ENCODE measurements at regions not wholly inside any gene's neighbourhood (a gene's known extent, or its start where the extent isn't known, plus 50 kb on each side); places are given as distances from the start of the nearest gene placed in this dataset.

- H3K4me1 Mint-ChIP-seq (ENCODE audit: low read depth) = no peaks in the 10 kb centered on the region
- H3K27ac Mint-ChIP-seq = no peak overlapping the region
- DNase-seq (ENCODE audit: low spot score) = no peak
- H3K36me3 Mint-ChIP-seq (ENCODE audit: low read depth) = no peaks in the 10 kb centered on the region
- no peak overlapping the region for H3K4me3 Mint-ChIP-seq
- H3K9me3 Mint-ChIP-seq = no peaks in the 10 kb centered on the region
- H3K27me3 Mint-ChIP-seq (ENCODE audit: low read depth) = no peaks in the 10 kb centered on the region
Observed at GRCh38 chr3:181764544-181764943, 52.8 kb downstream of the SOX2 start.

DNA sequence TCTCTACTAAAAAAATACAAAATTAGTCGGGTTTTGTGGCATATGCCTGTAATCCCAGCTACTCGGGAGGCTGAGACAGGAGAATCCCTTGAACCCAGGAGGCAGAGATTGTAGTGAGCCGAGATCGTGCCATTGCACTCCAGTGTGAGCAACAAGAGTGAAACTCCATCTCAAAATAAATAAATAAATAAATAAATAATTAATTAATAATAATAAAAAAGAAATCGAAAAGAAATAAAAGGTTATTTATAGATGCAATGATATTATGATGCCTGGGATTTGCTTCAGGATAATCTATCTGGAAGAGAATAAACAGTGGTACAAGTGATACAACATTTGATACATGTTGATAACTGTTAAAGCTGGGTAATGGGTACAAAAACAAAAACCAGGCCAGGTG is 58.6 kb downstream of the SOX2 start:
- no peaks in the 10 kb centered on the region for H3K27me3 Mint-ChIP-seq (ENCODE audit: low read depth)
- H3K27ac Mint-ChIP-seq = no peak overlapping the region
- no peaks in the 10 kb centered on the region for H3K36me3 Mint-ChIP-seq (ENCODE audit: low read depth)
- no peaks in the 10 kb centered on the region for H3K9me3 Mint-ChIP-seq
- no peak for DNase-seq (ENCODE audit: low spot score)
- no peaks in the 10 kb centered on the region for H3K4me1 Mint-ChIP-seq (ENCODE audit: low read depth)
- H3K4me3 Mint-ChIP-seq = no peak overlapping the region

GRCh38 chr3:181771120-181771519 is 59.4 kb downstream of the SOX2 start:
- H3K9me3 Mint-ChIP-seq = no peaks in the 10 kb centered on the region
- no peak overlapping the region for H3K4me3 Mint-ChIP-seq
- H3K27ac Mint-ChIP-seq = no peak overlapping the region
- no peaks in the 10 kb centered on the region for H3K27me3 Mint-ChIP-seq (ENCODE audit: low read depth)
- no peaks in the 10 kb centered on the region for H3K36me3 Mint-ChIP-seq (ENCODE audit: low read depth)
- no peaks in the 10 kb centered on the region for H3K4me1 Mint-ChIP-seq (ENCODE audit: low read depth)
- no peak for DNase-seq (ENCODE audit: low spot score)

DNA sequence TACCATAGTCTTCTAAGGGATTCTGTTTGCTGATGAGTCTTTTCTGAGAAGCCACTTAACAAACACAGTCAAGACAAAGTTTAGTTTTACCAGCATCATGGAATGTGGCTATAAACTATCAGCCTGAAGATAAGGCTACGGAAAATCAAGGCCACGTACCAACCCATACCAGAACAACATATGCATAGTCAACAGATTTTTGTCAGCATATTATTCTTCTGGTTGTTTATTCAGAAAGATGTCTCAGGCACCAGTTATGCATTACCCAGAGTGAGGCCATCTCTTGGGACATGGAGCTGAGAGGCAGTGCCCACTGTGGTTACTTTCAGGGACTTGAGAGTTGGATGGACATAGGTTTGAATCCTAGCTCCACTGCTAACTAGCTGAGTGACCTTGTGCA is 60.4 kb downstream of the SOX2 start:
- Mint-ChIP-seq H3K27ac (no peak overlapping the region), H3K4me3 (no peak overlapping the region), H3K9me3 (no peaks in the 10 kb centered on the region), H3K36me3 (ENCODE audit: low read depth) (no peaks in the 10 kb centered on the region), H3K4me1 (ENCODE audit: low read depth) (no peaks in the 10 kb centered on the region), H3K27me3 (ENCODE audit: low read depth) (no peaks in the 10 kb centered on the region)
- no peak for DNase-seq (ENCODE audit: low spot score)

GRCh38 chr3:181773921-181774320 is 62.2 kb downstream of the SOX2 start:
- H3K27me3 Mint-ChIP-seq (ENCODE audit: low read depth) = no peaks in the 10 kb centered on the region
- peaks cover 5% of the 10 kb centered on the region for H3K9me3 Mint-ChIP-seq
- H3K27ac Mint-ChIP-seq = no peak overlapping the region
- H3K36me3 Mint-ChIP-seq (ENCODE audit: low read depth) = no peaks in the 10 kb centered on the region
- H3K4me1 Mint-ChIP-seq (ENCODE audit: low read depth) = no peaks in the 10 kb centered on the region
- DNase-seq (ENCODE audit: low spot score) = no peak
- H3K4me3 Mint-ChIP-seq = no peak overlapping the region

- H3K9me3 Mint-ChIP-seq = peaks cover 5% of the 10 kb centered on the region
- H3K27ac Mint-ChIP-seq = no peak overlapping the region
- no peaks in the 10 kb centered on the region for H3K4me1 Mint-ChIP-seq (ENCODE audit: low read depth)
- no peaks in the 10 kb centered on the region for H3K27me3 Mint-ChIP-seq (ENCODE audit: low read depth)
- H3K36me3 Mint-ChIP-seq (ENCODE audit: low read depth) = no peaks in the 10 kb centered on the region
- DNase-seq (ENCODE audit: low spot score) = no peak
- H3K4me3 Mint-ChIP-seq = no peak overlapping the region
Observed at GRCh38 chr3:181782306-181782954, 70.7 kb downstream of the SOX2 start.

- no peak overlapping the region for H3K4me3 Mint-ChIP-seq
- H3K27me3 Mint-ChIP-seq (ENCODE audit: low read depth) = no peaks in the 10 kb centered on the region
- H3K27ac Mint-ChIP-seq = no peak overlapping the region
- no peaks in the 10 kb centered on the region for H3K4me1 Mint-ChIP-seq (ENCODE audit: low read depth)
- no peaks in the 10 kb centered on the region for H3K9me3 Mint-ChIP-seq
- H3K36me3 Mint-ChIP-seq (ENCODE audit: low read depth) = no peaks in the 10 kb centered on the region
- no peak for DNase-seq (ENCODE audit: low spot score)
Observed at GRCh38 chr3:181790561-181790960, 78.8 kb downstream of the SOX2 start.

GRCh38 chr3:181791056-181791955 is 79.6 kb downstream of the SOX2 start:
- Mint-ChIP-seq H3K36me3 (ENCODE audit: low read depth) (no peaks in the 10 kb centered on the region), H3K4me3 (no peak overlapping the region), H3K4me1 (ENCODE audit: low read depth) (no peaks in the 10 kb centered on the region), H3K27me3 (ENCODE audit: low read depth) (no peaks in the 10 kb centered on the region), H3K9me3 (no peaks in the 10 kb centered on the region), H3K27ac (no peak overlapping the region)
- DNase-seq (ENCODE audit: low spot score) = no peak

GRCh38 chr3:181793006-181793405 is 81.3 kb downstream of the SOX2 start:
- H3K9me3 Mint-ChIP-seq = no peaks in the 10 kb centered on the region
- no peaks in the 10 kb centered on the region for H3K36me3 Mint-ChIP-seq (ENCODE audit: low read depth)
- no peak overlapping the region for H3K4me3 Mint-ChIP-seq
- no peaks in the 10 kb centered on the region for H3K27me3 Mint-ChIP-seq (ENCODE audit: low read depth)
- no peaks in the 10 kb centered on the region for H3K4me1 Mint-ChIP-seq (ENCODE audit: low read depth)
- no peak for DNase-seq (ENCODE audit: low spot score)
- H3K27ac Mint-ChIP-seq = no peak overlapping the region

DNA sequence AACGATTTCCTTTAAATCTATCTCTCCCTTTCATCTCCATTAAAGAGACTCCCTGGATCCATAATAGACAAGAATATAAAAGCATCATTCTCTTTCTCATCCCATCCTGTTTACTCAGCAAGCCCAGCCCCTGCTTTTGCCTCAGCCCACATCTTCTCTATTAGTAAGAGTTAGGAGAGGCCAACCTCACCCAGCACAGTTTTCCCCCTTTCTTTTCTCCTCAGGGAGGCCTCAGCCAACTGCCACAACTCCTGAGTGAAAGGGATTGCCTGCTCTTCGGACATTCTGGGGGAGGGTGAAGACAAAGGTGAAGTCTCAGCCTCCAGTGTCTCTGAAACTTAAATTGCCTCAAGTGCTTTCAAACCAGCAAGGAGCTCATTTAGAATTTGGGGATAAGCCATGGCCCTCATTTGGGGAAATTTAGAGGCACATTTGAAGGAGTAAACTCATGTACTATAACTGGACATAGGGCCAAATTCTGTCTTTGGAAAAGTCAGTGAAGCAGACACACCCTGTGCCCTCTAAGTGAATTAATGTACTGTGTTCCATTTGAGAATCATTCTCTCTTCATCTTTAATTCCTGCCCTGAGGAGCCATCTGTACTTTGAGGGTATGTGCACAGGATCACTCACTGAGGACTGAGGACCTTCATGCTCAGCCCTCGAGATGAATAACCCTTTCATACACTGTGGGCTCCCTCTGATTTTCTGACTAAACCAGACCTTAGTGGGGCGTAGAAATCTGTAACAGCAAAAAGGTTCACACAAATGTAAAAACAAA is 82.5 kb downstream of the SOX2 start:
- H3K27ac Mint-ChIP-seq = no peak overlapping the region
- no peaks in the 10 kb centered on the region for H3K27me3 Mint-ChIP-seq (ENCODE audit: low read depth)
- DNase-seq (ENCODE audit: low spot score) = no peak
- H3K9me3 Mint-ChIP-seq = no peaks in the 10 kb centered on the region
- H3K4me1 Mint-ChIP-seq (ENCODE audit: low read depth) = no peaks in the 10 kb centered on the region
- no peaks in the 10 kb centered on the region for H3K36me3 Mint-ChIP-seq (ENCODE audit: low read depth)
- H3K4me3 Mint-ChIP-seq = no peak overlapping the region

DNA sequence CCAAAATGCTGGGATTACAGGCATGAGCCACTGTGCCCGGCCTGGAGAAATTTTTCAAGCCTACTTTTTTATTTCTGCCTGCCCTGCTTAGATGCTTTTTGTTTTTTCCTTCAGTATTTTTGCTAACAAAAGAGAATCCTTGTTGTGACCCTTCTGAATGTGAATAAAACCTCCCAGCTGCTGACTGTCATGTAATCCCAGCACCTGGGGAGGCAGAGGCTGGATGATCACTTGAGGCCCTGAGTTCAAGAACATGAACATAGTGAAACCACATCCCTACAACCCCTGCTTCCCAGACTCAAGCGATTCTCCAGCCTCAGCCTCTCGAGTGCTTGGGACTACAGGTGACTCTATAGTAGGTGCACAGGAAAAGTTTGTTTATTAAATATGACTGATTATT is 84.9 kb downstream of the SOX2 start:
- DNase-seq (ENCODE audit: low spot score) = no peak
- no peaks in the 10 kb centered on the region for H3K36me3 Mint-ChIP-seq (ENCODE audit: low read depth)

GRCh38 chr3:181797431-181797830 is 85.7 kb downstream of the SOX2 start:
- Mint-ChIP-seq H3K4me3 (no peak overlapping the region), H3K27ac (no peak overlapping the region), H3K4me1 (ENCODE audit: low read depth) (no peaks in the 10 kb centered on the region), H3K36me3 (ENCODE audit: low read depth) (no peaks in the 10 kb centered on the region), H3K27me3 (ENCODE audit: low read depth) (no peaks in the 10 kb centered on the region), H3K9me3 (no peaks in the 10 kb centered on the region)
- no peak for DNase-seq (ENCODE audit: low spot score)

More for the DNA sequence above, 84.9 kb downstream of the SOX2 start:
- no peak overlapping the region for H3K4me3 Mint-ChIP-seq
- no peaks in the 10 kb centered on the region for H3K4me1 Mint-ChIP-seq (ENCODE audit: low read depth)
- H3K9me3 Mint-ChIP-seq = no peaks in the 10 kb centered on the region
- no peak overlapping the region for H3K27ac Mint-ChIP-seq
- H3K27me3 Mint-ChIP-seq (ENCODE audit: low read depth) = no peaks in the 10 kb centered on the region

DNA sequence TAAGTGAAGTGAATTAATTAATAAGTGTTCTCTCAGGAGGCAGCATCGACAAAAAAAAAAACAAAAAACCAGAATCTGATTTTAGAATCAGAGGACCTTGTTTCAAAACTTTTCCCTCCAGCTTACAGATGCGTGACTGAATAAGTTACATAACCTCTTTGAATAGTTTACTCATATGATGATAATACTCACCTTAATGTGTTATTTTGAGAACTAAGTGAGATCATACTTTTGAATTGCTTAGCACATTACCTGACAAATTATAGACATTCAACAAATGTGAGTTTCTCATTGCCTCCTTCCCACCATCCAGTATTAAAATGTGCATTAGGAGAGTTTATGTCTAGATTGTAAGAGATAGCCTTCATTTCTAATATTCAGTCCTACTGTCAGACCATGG is 94.0 kb downstream of the SOX2 start:
- no peaks in the 10 kb centered on the region for H3K27me3 Mint-ChIP-seq (ENCODE audit: low read depth)
- DNase-seq (ENCODE audit: low spot score) = no peak
- H3K36me3 Mint-ChIP-seq (ENCODE audit: low read depth) = no peaks in the 10 kb centered on the region
- no peaks in the 10 kb centered on the region for H3K4me1 Mint-ChIP-seq (ENCODE audit: low read depth)
- H3K27ac Mint-ChIP-seq = no peak overlapping the region
- no peak overlapping the region for H3K4me3 Mint-ChIP-seq
- H3K9me3 Mint-ChIP-seq = peaks cover 5% of the 10 kb centered on the region

GRCh38 chr3:181808053-181808452 is 96.3 kb downstream of the SOX2 start:
- peaks cover 5% of the 10 kb centered on the region for H3K9me3 Mint-ChIP-seq

More at GRCh38 chr3:181808053-181808452, 96.3 kb downstream of the SOX2 start:
- no peak overlapping the region for H3K27ac Mint-ChIP-seq
- no peaks in the 10 kb centered on the region for H3K4me1 Mint-ChIP-seq (ENCODE audit: low read depth)
- no peak for DNase-seq (ENCODE audit: low spot score)
- no peaks in the 10 kb centered on the region for H3K36me3 Mint-ChIP-seq (ENCODE audit: low read depth)
- H3K4me3 Mint-ChIP-seq = no peak overlapping the region
- H3K27me3 Mint-ChIP-seq (ENCODE audit: low read depth) = no peaks in the 10 kb centered on the region
